Tibial nerve (tissue), 4 donors: ENCODE measurements at regions not wholly inside any gene's neighbourhood (a gene's known extent, or its start where the extent isn't known, plus 50 kb on each side); places are given as distances from the start of the nearest gene placed in this dataset.

Source experiments
- CTCF ChIP-seq, 5 experiments: fragments of 200-600 bp in 3 of 5; fragments of 450-650 bp in 2 of 5; sonication (generic) in 3 of 5; IDR thresholded peaks; one replicate each; pipeline ENCODE4 v1.5.1; 2016 to 2019; ENCODE audit warnings: antibody characterized with exemption in 5 of 5, mild to moderate bottlenecking in 3 of 5, moderate library complexity in 2 of 5
- EP300 ChIP-seq, 2 donors: sonication (generic); formaldehyde crosslinking; IDR thresholded peaks; one replicate each; pipeline ENCODE4 v1.6.1; 2017; ENCODE audit warnings: antibody characterized with exemption in 2 of 2, mild to moderate bottlenecking in 1 of 2

GRCh38 chr4:130131536-130131935 is 1035.6 kb downstream of the C4orf33 start:
- TF ChIP-seq EP300 (IDR thresholded peaks at IDR 0.05) (no peak), CTCF (IDR thresholded peaks at IDR 0.05) (no peak)
